Neural cell (in vitro differentiated cells): ENCODE measurements at regions not wholly inside any gene's neighbourhood (a gene's known extent, or its start where the extent isn't known, plus 50 kb on each side); places are given as distances from the start of the nearest gene placed in this dataset.

Experiments used
- CTCF ChIP-seq: fragments of 450-650 bp; IDR thresholded peaks from 2 replicates; pipeline ENCODE4 v1.5.1; 2014; ENCODE audit warnings: antibody characterized with exemption, mild to moderate bottlenecking, moderate library complexity; ENCODE audit not compliant: poor library complexity, severe bottlenecking
- EZH2 ChIP-seq: fragments of 200-600, 300-800 bp; shearing (Covaris generic), sonication (generic); IDR thresholded peaks from 2 replicates; pipeline ENCODE4 v1.6.1; 2014; ENCODE audit warnings: antibody characterized with exemption, low read length, borderline replicate concordance, mild to moderate bottlenecking; ENCODE audit not compliant: insufficient read depth, poor library complexity, severe bottlenecking
- RAD21 ChIP-seq: fragments of 450-650 bp; conservative IDR thresholded peaks from 2 replicates; pipeline ENCODE4 v1.6.1; 2014; ENCODE audit warnings: antibody characterized with exemption, mild to moderate bottlenecking, moderate library complexity
- TAF1 ChIP-seq: IDR thresholded peaks from 2 replicates; pipeline ENCODE4 v1.6.1; 2012; ENCODE audit warnings: low read depth

- TF ChIP-seq RAD21: no peak
- TF ChIP-seq EZH2: no peak
- TF ChIP-seq CTCF: no peak
- TF ChIP-seq TAF1: no peak
Measured at GRCh38 chr22:26996154-26996553, 338.8 kb downstream of the MIAT start.
